MM.1S (cell line): ENCODE measurements at regions not wholly inside any gene's neighbourhood (a gene's known extent, or its start where the extent isn't known, plus 50 kb on each side); places are given as distances from the start of the nearest gene placed in this dataset.

ENCODE experiments used
- DNase-seq: peaks from one replicate; pipeline ENCODE4 v3.0.0-alpha.2; 2015
- H2AFZ ChIP-seq: fragments of 300-600 bp; sonication (generic); 2 replicates; pipeline ENCODE4 v1.6.0; 2016; ENCODE audit warnings: antibody characterized with exemption, low read length
- H3F3A ChIP-seq: fragments of 300-600 bp; sonication (generic); 2 replicates; pipeline ENCODE4 v1.6.1; 2016; ENCODE audit warnings: mild to moderate bottlenecking, antibody characterized with exemption, low read length, moderate library complexity, mixed read lengths; ENCODE audit not compliant: insufficient read depth
- H3K27ac ChIP-seq: fragments of 300-600 bp; sonication (generic); 2 replicates; pipeline ENCODE4 v1.5.1; 2016; ENCODE audit warnings: mild to moderate bottlenecking, low read length
- H3K27me3 ChIP-seq: fragments of 300-600 bp; sonication (generic); replicated peaks from 2 replicates; pipeline ENCODE4 v1.6.0; 2016; ENCODE audit warnings: low read length; ENCODE audit not compliant: insufficient read depth
- H3K36me3 ChIP-seq: fragments of 300-600 bp; sonication (generic); replicated peaks from 2 replicates; pipeline ENCODE4 v1.6.1; 2016; ENCODE audit warnings: mild to moderate bottlenecking, low read length, mixed read lengths; ENCODE audit not compliant: insufficient read depth
- H3K4me1 ChIP-seq: fragments of 300-600 bp; sonication (generic); 2 replicates; pipeline ENCODE4 v1.6.1; 2016; ENCODE audit warnings: low read length, mixed read lengths
- H3K4me2 ChIP-seq: fragments of 300-600 bp; sonication (generic); 2 replicates; pipeline ENCODE4 v1.6.0; 2016; ENCODE audit warnings: low read depth, low read length
- H3K4me3 ChIP-seq: fragments of 300-600 bp; sonication (generic); 2 replicates; pipeline ENCODE4 v1.5.1; 2016; ENCODE audit warnings: low read length, mixed read lengths
- H3K79me2 ChIP-seq: fragments of 300-600 bp; sonication (generic); 2 replicates; pipeline ENCODE4 v1.6.1; 2016; ENCODE audit warnings: mixed run types, low read length, mixed read lengths
- H3K9ac ChIP-seq: fragments of 300-600 bp; sonication (generic); 2 replicates; pipeline ENCODE4 v1.6.1; 2016; ENCODE audit warnings: low read length, mixed read lengths
- H3K9me2 ChIP-seq: fragments of 300-600 bp; sonication (generic); replicated peaks from 2 replicates; pipeline ENCODE4 v1.6.1; 2016; ENCODE audit warnings: mild to moderate bottlenecking, low read length, mixed read lengths; ENCODE audit not compliant: insufficient read depth
- H3K9me3 ChIP-seq: fragments of 300-600 bp; sonication (generic); replicated peaks from 2 replicates; pipeline ENCODE4 v1.6.1; 2016; ENCODE audit warnings: mild to moderate bottlenecking, low read length, mixed read lengths; ENCODE audit not compliant: insufficient read depth
- H4K20me1 ChIP-seq: fragments of 300-600 bp; sonication (generic); 2 replicates; pipeline ENCODE4 v1.6.1; 2016; ENCODE audit warnings: mild to moderate bottlenecking, low read length, moderate library complexity, mixed read lengths; ENCODE audit not compliant: insufficient read depth
- EZH2 ChIP-seq: fragments of 300-600 bp; sonication (generic); optimal IDR thresholded peaks from 2 replicates; pipeline ENCODE3; 2017; ENCODE audit warnings: low read depth, mild to moderate bottlenecking, antibody characterized with exemption, low read length, mixed read lengths
- EZH2phosphoT487 ChIP-seq: fragments of 300-600 bp; sonication (generic); IDR thresholded peaks from 2 replicates; pipeline ENCODE4 v1.6.1; 2018; ENCODE audit warnings: antibody characterized with exemption, low read length
- TF ChIP-seq, protein P1 (sequence below): fragments of 300-600 bp; sonication (generic); IDR thresholded peaks from 2 replicates; pipeline ENCODE4 v1.5.1; 2016; ENCODE audit warnings: antibody characterized with exemption, low read length, mixed read lengths

DNA sequence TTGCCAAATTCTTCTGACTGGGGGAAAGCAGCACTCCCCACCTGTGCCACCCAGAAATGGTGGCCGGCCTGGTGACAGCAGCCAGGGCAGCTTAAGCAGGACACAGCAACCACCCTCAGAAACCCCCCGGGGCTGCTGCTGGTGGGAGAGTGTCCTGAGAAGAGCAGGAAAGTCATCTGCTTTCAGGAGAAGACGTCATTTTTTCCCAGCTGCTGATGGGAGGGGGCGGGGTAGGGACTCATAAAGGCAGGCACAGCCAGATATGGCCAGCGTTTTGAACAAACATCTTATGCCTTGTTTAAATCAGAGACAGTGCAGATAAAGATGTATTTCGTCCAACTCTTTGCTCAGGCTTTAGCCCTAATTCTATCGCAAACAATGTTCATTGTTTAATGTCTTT is 139.5 kb downstream of the LRRC30 start:
- Histone ChIP-seq H2AFZ (no peak overlapping the region), H4K20me1 (no peaks in the 10 kb centered on the region), H3K27ac (no peak overlapping the region), H3K4me2 (no peak overlapping the region), H3K4me1 (no peaks in the 10 kb centered on the region), H3K9me3 (no peaks in the 10 kb centered on the region), H3F3A (no peaks in the 10 kb centered on the region), H3K36me3 (no peaks in the 10 kb centered on the region), H3K79me2 (no peaks in the 10 kb centered on the region), H3K4me3 (no peak overlapping the region), H3K27me3 (no peaks in the 10 kb centered on the region), H3K9me2 (no peaks in the 10 kb centered on the region), H3K9ac (no peak overlapping the region)
- TF ChIP-seq, protein P1, sequence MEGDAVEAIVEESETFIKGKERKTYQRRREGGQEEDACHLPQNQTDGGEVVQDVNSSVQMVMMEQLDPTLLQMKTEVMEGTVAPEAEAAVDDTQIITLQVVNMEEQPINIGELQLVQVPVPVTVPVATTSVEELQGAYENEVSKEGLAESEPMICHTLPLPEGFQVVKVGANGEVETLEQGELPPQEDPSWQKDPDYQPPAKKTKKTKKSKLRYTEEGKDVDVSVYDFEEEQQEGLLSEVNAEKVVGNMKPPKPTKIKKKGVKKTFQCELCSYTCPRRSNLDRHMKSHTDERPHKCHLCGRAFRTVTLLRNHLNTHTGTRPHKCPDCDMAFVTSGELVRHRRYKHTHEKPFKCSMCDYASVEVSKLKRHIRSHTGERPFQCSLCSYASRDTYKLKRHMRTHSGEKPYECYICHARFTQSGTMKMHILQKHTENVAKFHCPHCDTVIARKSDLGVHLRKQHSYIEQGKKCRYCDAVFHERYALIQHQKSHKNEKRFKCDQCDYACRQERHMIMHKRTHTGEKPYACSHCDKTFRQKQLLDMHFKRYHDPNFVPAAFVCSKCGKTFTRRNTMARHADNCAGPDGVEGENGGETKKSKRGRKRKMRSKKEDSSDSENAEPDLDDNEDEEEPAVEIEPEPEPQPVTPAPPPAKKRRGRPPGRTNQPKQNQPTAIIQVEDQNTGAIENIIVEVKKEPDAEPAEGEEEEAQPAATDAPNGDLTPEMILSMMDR = no peak
- TF ChIP-seq EZH2phosphoT487 (no peak), EZH2 (no peak)
- no peak for DNase-seq

DNA sequence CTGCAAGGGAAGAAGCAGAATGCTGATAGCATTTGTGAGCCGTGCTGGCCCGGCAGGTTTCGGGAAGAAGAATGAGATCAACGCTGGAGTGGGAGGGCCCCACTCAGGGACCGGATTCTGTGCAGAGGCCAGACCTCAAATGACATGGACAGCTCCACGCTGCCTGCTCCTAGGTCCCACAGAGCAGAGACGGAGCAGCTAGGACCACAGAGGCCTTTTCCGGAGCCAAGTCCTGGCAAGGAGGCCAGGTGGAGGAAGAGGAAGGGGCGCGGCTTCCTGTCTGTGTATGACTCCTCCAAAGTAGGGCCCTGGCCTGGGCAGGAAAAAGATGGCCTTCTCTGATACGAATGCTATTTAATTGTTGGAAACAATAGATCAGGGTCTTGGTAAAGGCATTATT is 139.9 kb downstream of the LRRC30 start:
- Histone ChIP-seq H3K9me3 (no peaks in the 10 kb centered on the region), H3K4me3 (no peak overlapping the region)

DNA sequence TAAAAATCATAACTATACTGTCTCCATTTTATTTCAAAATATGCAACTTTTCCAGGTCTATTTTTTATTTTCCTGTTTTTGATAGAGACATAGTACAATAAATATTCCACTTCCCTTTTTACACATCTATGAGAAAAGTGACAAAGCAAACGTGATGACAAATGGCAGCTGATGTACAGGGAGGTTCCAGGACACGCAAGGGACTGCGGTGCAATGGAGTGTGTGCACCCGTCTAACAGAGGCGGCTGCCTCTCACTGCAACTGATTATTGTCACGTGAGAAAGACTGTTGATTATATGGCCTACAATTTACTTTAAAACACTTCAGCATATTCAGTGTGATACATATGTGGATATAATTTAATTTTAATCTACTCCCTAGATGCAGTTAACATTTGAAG is 142.6 kb downstream of the LRRC30 start:
- Histone ChIP-seq H2AFZ (no peak overlapping the region), H3K9ac (no peak overlapping the region), H3K79me2 (no peaks in the 10 kb centered on the region), H3K27ac (no peak overlapping the region), H3K9me2 (no peaks in the 10 kb centered on the region), H3K4me1 (no peaks in the 10 kb centered on the region), H3K36me3 (no peaks in the 10 kb centered on the region), H4K20me1 (no peaks in the 10 kb centered on the region), H3K27me3 (no peaks in the 10 kb centered on the region), H3K4me2 (no peak overlapping the region), H3K4me3 (no peak overlapping the region), H3K9me3 (no peaks in the 10 kb centered on the region), H3F3A (no peaks in the 10 kb centered on the region)
- DNase-seq = no peak
- TF ChIP-seq EZH2phosphoT487 (no peak), EZH2 (no peak)
- TF ChIP-seq, protein P1 = no peak

More for the DNA sequence above, 139.9 kb downstream of the LRRC30 start:
- no peak overlapping the region for H3K9ac ChIP-seq
- H3K27me3 ChIP-seq = no peaks in the 10 kb centered on the region
- H3F3A ChIP-seq = no peaks in the 10 kb centered on the region
- H3K4me2 ChIP-seq = no peak overlapping the region
- H4K20me1 ChIP-seq = no peaks in the 10 kb centered on the region
- TF ChIP-seq EZH2phosphoT487 = no peak
- no peak overlapping the region for H3K27ac ChIP-seq
- no peaks in the 10 kb centered on the region for H3K4me1 ChIP-seq
- H3K9me2 ChIP-seq = no peaks in the 10 kb centered on the region
- H3K79me2 ChIP-seq = no peaks in the 10 kb centered on the region
- no peak for DNase-seq
- no peak overlapping the region for H2AFZ ChIP-seq
- no peaks in the 10 kb centered on the region for H3K36me3 ChIP-seq

DNA sequence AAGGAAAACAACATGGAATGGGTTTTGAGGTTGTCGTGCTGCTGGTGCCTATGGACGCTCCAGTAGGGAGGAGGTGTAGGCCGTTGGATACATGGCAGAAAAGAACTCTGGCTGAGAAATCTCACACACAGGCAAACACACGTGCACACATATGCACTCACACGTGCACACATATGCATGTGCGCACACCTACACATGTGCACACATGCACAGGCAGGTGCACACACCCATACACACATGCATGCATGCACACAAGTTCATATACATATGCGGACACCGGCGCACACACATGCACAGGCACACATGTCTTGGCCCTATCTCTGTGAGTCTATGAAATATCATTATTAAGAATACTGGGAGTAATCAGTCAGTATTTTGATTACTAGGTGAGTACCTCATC is 150.4 kb downstream of the LRRC30 start:
- no peak overlapping the region for H3K9ac ChIP-seq
- no peaks in the 10 kb centered on the region for H3K36me3 ChIP-seq
- H3K4me3 ChIP-seq = no peak overlapping the region
- TF ChIP-seq, protein P1 = no peak
- TF ChIP-seq EZH2 = no peak
- no peak for TF ChIP-seq EZH2phosphoT487
- no peak for DNase-seq
- no peaks in the 10 kb centered on the region for H3K9me3 ChIP-seq
- no peaks in the 10 kb centered on the region for H3K79me2 ChIP-seq
- no peak overlapping the region for H3K4me2 ChIP-seq
- H2AFZ ChIP-seq = no peak overlapping the region
- H3K9me2 ChIP-seq = no peaks in the 10 kb centered on the region
- H3K27me3 ChIP-seq = no peaks in the 10 kb centered on the region
- no peaks in the 10 kb centered on the region for H3F3A ChIP-seq
- H3K27ac ChIP-seq = no peak overlapping the region
- no peaks in the 10 kb centered on the region for H3K4me1 ChIP-seq
- no peaks in the 10 kb centered on the region for H4K20me1 ChIP-seq
